RWPE2 (cell line): ENCODE measurements at regions not wholly inside any gene's neighbourhood (a gene's known extent, or its start where the extent isn't known, plus 50 kb on each side); places are given as distances from the start of the nearest gene placed in this dataset.

Experiments used
- ATAC-seq: fragments of 200-7000 bp; cut with Tn5 transposase; 3 replicates; pipeline ENCODE4 v1.9.1; 2021; ENCODE audit warnings: low read depth
- DNase-seq: peaks from one replicate; pipeline ENCODE4 v3.0.0-alpha.2; 2020; ENCODE audit warnings: low spot score
- H3K27ac ChIP-seq: fragments of 450-650 bp; 2 replicates; pipeline ENCODE4 v1.5.1; 2017; ENCODE audit warnings: mild to moderate bottlenecking; ENCODE audit not compliant: poor library complexity, severe bottlenecking
- H3K27me3 ChIP-seq: fragments of 250-450 bp; sonication (Bioruptor Pico); 2 replicates; pipeline ENCODE4 v1.5.1; 2021; ENCODE audit warnings: mild to moderate bottlenecking, moderate library complexity; ENCODE audit not compliant: insufficient read depth, poor library complexity, severe bottlenecking
- H3K36me3 ChIP-seq: fragments of 250-450 bp; sonication (Bioruptor Pico); 2 replicates; pipeline ENCODE4 v1.5.1; 2020; ENCODE audit warnings: low read depth, mild to moderate bottlenecking, moderate library complexity
- H3K4me1 ChIP-seq: fragments of 250-450 bp; sonication (Bioruptor Pico); 2 replicates; pipeline ENCODE4 v1.5.1; 2021; ENCODE audit warnings: mild to moderate bottlenecking, moderate library complexity; ENCODE audit not compliant: insufficient read depth, poor library complexity, severe bottlenecking
- H3K4me3 ChIP-seq: fragments of 250-450 bp; sonication (Bioruptor Pico); 2 replicates; pipeline ENCODE4 v1.5.1; 2021; ENCODE audit warnings: mild to moderate bottlenecking, moderate library complexity; ENCODE audit not compliant: severe bottlenecking
- H3K9me3 ChIP-seq: fragments of 250-450 bp; sonication (Bioruptor Pico); 2 replicates; pipeline ENCODE4 v1.5.1; 2021; ENCODE audit warnings: mild to moderate bottlenecking, moderate library complexity; ENCODE audit not compliant: severe bottlenecking
- TF ChIP-seq, protein P1 (sequence below): fragments of 450-650 bp; IDR thresholded peaks from one replicate; pipeline ENCODE4 v1.5.1; 2017; ENCODE audit warnings: mild to moderate bottlenecking, moderate library complexity; ENCODE audit not compliant: poor library complexity, severe bottlenecking

DNA sequence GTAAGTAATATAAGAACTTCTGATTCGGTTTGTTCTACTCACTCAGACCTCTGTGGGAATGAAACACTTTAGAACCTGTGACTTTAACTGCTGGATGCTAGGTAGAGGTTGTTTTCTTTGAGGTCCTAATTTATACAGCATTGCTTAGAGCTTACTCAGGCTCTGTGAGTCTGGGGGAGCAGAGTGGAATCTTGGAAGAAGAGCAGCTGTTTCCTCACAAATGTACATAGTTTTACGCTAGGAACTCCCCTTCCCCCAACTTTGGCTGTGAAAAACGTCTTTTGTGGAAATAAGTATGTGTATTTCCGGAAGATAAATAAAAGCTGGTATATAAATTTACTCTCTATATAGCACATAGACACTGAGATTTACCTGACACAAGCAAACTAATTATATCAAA, 141.4 kb downstream of the NAA11 start:
- H3K36me3 ChIP-seq: no peaks in the 10 kb centered on the region
- H3K9me3 ChIP-seq: no peaks in the 10 kb centered on the region
- H3K27me3 ChIP-seq: no peaks in the 10 kb centered on the region
- no peak overlapping the region for H3K27ac ChIP-seq
- H3K4me1 ChIP-seq: no peaks in the 10 kb centered on the region
- no peak for ATAC-seq
- TF ChIP-seq, protein P1, sequence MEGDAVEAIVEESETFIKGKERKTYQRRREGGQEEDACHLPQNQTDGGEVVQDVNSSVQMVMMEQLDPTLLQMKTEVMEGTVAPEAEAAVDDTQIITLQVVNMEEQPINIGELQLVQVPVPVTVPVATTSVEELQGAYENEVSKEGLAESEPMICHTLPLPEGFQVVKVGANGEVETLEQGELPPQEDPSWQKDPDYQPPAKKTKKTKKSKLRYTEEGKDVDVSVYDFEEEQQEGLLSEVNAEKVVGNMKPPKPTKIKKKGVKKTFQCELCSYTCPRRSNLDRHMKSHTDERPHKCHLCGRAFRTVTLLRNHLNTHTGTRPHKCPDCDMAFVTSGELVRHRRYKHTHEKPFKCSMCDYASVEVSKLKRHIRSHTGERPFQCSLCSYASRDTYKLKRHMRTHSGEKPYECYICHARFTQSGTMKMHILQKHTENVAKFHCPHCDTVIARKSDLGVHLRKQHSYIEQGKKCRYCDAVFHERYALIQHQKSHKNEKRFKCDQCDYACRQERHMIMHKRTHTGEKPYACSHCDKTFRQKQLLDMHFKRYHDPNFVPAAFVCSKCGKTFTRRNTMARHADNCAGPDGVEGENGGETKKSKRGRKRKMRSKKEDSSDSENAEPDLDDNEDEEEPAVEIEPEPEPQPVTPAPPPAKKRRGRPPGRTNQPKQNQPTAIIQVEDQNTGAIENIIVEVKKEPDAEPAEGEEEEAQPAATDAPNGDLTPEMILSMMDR: no peak
- DNase-seq: no peak
- no peak overlapping the region for H3K4me3 ChIP-seq

DNA sequence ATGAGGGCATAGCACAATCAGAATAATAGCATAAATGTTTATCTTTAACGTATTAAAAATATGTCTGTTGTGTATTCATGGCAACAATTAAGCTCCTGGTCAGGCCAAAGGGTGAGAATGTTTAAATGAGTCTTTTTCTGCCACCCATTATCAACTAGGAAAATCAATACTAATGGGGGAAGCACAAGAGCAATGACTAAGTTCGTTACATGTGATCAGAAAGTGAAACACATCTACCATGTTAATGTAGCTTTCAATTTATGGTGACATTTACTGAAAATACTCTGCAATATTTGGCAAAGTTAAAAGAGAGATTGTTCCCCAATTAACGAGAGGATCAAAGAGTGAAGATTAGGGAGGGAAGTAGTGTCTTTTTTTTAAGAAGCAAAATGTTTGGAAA, 143.7 kb downstream of the NAA11 start:
- TF ChIP-seq, protein P1: no peak
- no peaks in the 10 kb centered on the region for H3K27me3 ChIP-seq
- no peaks in the 10 kb centered on the region for H3K36me3 ChIP-seq
- DNase-seq: no peak
- no peaks in the 10 kb centered on the region for H3K9me3 ChIP-seq
- ATAC-seq: no peak
- H3K4me3 ChIP-seq: no peak overlapping the region
- H3K4me1 ChIP-seq: no peaks in the 10 kb centered on the region
- H3K27ac ChIP-seq: no peak overlapping the region

DNA sequence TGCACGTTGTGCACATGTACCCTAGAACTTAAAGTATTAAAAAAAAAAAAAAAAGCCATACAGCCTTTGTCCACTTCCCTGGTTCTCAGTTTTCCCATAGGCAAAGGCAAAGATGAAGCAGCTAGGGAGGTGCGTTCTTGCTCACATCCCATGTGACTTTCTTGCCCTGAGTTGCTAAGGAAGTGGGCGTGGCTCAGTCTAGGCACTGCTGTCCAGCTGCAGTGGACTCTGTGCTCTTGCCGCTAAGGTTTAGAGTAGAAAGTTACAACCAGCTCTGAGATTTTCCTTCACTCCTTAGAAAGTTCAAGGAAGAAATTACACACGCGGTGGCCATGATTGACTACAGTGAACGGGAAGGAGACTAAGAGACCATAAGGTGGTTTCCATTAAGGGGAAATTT, 144.7 kb downstream of the NAA11 start:
- no peaks in the 10 kb centered on the region for H3K36me3 ChIP-seq
- no peaks in the 10 kb centered on the region for H3K9me3 ChIP-seq
- H3K4me1 ChIP-seq: no peaks in the 10 kb centered on the region
- no peak for ATAC-seq
- no peaks in the 10 kb centered on the region for H3K27me3 ChIP-seq
- H3K27ac ChIP-seq: no peak overlapping the region
- no peak for DNase-seq
- TF ChIP-seq, protein P1: no peak
- no peak overlapping the region for H3K4me3 ChIP-seq

DNA sequence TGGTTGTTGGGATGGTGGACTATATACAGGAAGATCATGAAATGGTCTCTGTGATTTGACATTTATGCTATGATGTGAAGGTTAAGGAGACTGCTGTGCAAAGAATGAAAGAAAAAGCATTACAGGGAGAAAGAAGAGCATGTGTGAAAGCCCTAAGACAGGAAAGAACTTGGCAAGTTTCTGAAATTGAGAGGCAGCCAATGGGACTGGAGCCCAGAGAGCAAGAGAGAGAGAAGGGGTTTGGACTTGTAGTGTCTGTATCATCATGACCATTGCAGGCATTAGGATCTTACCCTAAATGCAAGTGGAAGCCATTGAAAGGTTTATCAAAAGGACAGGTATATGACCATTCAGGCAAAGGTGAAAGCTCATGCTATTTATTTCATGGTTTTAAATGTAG, 147.1 kb downstream of the NAA11 start:
- TF ChIP-seq, protein P1: no peak
- Histone ChIP-seq H3K4me1 (no peaks in the 10 kb centered on the region), H3K36me3 (no peaks in the 10 kb centered on the region), H3K27ac (no peak overlapping the region), H3K27me3 (no peaks in the 10 kb centered on the region), H3K9me3 (no peaks in the 10 kb centered on the region), H3K4me3 (no peak overlapping the region)
- DNase-seq (no peak), ATAC-seq (no peak)

GRCh38 chr4:79177388-79177787, 148.5 kb downstream of the NAA11 start:
- Histone ChIP-seq H3K9me3 (no peaks in the 10 kb centered on the region), H3K36me3 (no peaks in the 10 kb centered on the region), H3K4me3 (no peak overlapping the region), H3K27me3 (no peaks in the 10 kb centered on the region), H3K27ac (no peak overlapping the region), H3K4me1 (no peaks in the 10 kb centered on the region)
- ATAC-seq (no peak), DNase-seq (no peak)
- TF ChIP-seq, protein P1: no peak
